Activated CD4-positive, alpha-beta T cell treated with anti-CD3 and anti-CD28 coated beads for 36 hours (primary cell): ENCODE measurements at regions not wholly inside any gene's neighbourhood (a gene's known extent, or its start where the extent isn't known, plus 50 kb on each side); places are given as distances from the start of the nearest gene placed in this dataset.

Experiments
- ATAC-seq: fragments of 200-7000 bp; cut with Tn5 transposase; one replicate; pipeline ENCODE4 v1.10.0; 2021; ENCODE audit warnings: mild to moderate bottlenecking, moderate library complexity
- CTCF ChIA-PET: fragments of 350-600 bp; sonication (Branson Sonifier 250); formaldehyde crosslinking; loops from one replicate; lab custom pipeline; 2021; ENCODE audit warnings: antibody characterized with exemption; lab: Charles Lee
- POLR2A ChIA-PET: fragments of 350-600 bp; sonication (Branson Sonifier 250); formaldehyde crosslinking; loops from one replicate; lab custom pipeline; 2021; ENCODE audit warnings: antibody characterized with exemption, inconsistent platforms; lab: Charles Lee
- DNase-seq: peaks from one replicate; pipeline ENCODE4 v3.0.0-alpha.2; 2020
- H3K27ac Mint-ChIP-seq: one replicate; pipeline ENCODE4 v1.8.0; 2021; ENCODE audit warnings: mixed read lengths
- H3K27me3 Mint-ChIP-seq: one replicate; pipeline ENCODE4 v1.8.0; 2021; ENCODE audit warnings: mixed read lengths
- H3K36me3 Mint-ChIP-seq: one replicate; pipeline ENCODE4 v1.8.0; 2021; ENCODE audit warnings: low read depth, mixed read lengths
- H3K4me1 Mint-ChIP-seq: one replicate; pipeline ENCODE4 v1.8.0; 2021; ENCODE audit warnings: mixed read lengths
- H3K4me3 Mint-ChIP-seq: one replicate; pipeline ENCODE4 v1.8.0; 2021; ENCODE audit warnings: mild to moderate bottlenecking, moderate library complexity, mixed read lengths
- H3K9me3 Mint-ChIP-seq: one replicate; pipeline ENCODE4 v1.8.0; 2021; ENCODE audit warnings: low read depth, mixed read lengths
- intact Hi-C, 2 experiments: fragments of 100-400 bp; cut with DNase I in 1 of 2; cut with micrococcal nuclease in 1 of 2; formaldehyde crosslinking; loops; one replicate each; pipeline versions ENCODE4 v1.14.2 to v1.15.1; 2022 to 2024; cut with DNase I, micrococcal nuclease

DNA sequence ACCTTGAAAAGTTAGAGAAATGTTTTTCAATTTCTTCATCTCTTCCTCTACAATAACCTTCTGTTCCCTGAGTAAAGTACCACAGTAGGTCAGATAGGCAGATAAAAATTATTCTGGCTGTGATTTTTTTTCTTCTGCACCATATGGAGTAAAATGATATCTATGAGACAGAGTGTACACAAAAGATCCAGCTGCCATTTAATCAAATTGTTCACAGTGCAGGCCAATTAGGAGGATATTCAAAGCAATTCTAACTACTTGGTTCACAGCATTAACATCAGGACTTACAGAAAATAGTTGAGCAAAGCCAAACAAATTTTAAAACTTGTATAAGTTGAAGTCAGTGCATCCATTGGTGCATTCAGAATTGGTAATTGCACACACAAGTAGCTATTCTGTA, 147.9 kb upstream of the LUZP2 start:
- DNase-seq (no peak), ATAC-seq (no peak)
- Mint-ChIP-seq H3K27ac (no peak overlapping the region), H3K9me3 (no peaks in the 10 kb centered on the region), H3K36me3 (no peaks in the 10 kb centered on the region), H3K4me3 (no peak overlapping the region), H3K4me1 (no peaks in the 10 kb centered on the region), H3K27me3 (no peaks in the 10 kb centered on the region)
- CTCF ChIA-PET, result no interaction called here
- intact Hi-C loops, result no loop called here
- POLR2A ChIA-PET, result no interaction called here

DNA sequence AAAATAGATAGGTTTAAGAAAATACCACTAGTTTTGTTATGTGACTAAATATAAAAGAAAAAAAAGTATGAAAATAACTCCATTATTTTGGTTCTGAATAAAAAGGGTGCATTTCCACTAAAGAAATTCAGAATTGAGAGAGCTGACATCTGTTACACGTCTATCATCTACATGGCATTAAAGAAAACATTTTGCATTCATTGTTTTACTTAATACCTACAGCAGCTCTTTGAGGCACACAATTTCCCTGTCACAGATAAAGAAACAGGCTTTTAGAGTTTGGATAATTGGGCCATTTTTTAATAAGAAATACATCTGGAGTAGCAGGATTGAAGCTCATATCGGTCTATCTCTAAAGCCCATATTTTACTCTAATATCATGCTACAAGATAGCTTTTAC, 145.7 kb upstream of the LUZP2 start:
- Mint-ChIP-seq H3K9me3 (no peaks in the 10 kb centered on the region), H3K27me3 (no peaks in the 10 kb centered on the region), H3K4me1 (no peaks in the 10 kb centered on the region), H3K4me3 (no peak overlapping the region), H3K27ac (no peak overlapping the region), H3K36me3 (no peaks in the 10 kb centered on the region)
- ChIA-PET POLR2A (no interaction called here), CTCF (no interaction called here)
- intact Hi-C loops, result no loop called here
- DNase-seq (no peak), ATAC-seq (no peak)

DNA sequence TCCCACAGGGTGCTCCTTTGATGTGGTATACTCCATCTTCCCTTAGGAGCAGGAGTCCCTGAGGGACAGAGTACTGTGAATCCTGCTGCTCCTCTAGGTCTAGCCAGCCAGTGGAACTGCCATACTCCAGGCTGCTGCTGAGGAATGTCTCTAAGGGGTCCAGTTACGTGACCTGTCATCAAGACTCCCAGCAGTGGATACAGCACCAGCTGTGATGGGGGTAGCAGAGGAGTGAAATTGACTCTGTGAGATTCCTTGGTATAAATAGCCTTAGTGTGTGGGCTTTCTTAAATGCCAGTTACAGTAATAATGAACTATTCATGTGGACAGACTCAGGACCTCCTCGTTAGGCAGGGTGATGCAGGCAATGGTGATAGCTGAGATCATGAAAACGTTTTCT, 140.4 kb upstream of the LUZP2 start:
- H3K27me3 Mint-ChIP-seq, result no peaks in the 10 kb centered on the region
- H3K36me3 Mint-ChIP-seq, result no peaks in the 10 kb centered on the region
- H3K27ac Mint-ChIP-seq, result no peak overlapping the region
- peaks cover 2% of the 10 kb centered on the region for H3K9me3 Mint-ChIP-seq
- DNase-seq (no peak), ATAC-seq (no peak)
- H3K4me1 Mint-ChIP-seq, result no peaks in the 10 kb centered on the region
- intact Hi-C loops, result no loop called here
- H3K4me3 Mint-ChIP-seq, result no peak overlapping the region
- ChIA-PET POLR2A (no interaction called here), CTCF (no interaction called here)

DNA sequence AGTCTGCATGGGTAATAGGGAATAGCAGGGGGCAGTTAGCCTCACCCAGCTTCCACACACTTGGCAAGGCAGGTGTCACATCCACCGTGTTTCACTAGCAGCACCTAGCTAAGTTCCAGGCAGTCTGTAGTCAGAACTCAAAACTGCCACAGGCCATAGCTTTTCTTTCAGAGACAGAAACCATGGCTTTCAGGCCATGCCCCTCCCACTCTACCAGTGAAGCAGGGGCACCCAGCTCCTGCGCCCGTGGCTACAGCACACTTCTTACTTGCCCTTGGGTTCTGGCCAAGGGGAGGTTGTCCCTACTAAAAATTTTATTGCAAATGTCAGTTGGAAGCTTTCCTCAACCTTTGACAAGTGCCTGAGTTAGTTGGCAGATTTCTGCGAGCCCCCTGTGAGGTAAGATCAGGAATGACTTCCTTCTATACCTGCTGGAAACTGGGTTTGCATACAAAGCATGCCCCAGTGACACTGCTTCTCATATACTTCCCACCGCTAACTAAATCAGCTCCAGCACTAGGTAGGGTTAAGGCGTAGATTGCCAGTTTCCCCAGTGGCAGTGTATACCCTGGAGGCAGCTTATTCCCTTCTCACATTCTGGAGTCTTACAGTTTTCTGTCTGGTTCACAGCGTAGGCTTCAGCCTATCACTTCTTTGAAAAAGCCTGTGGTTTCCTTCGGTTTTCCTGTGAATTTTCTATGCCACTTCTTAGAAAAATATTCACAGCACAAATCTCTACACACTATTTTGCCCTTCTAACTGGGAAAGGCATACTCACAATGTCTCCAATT, 139.0 kb upstream of the LUZP2 start:
- ChIA-PET POLR2A (no interaction called here), CTCF (no interaction called here)
- H3K9me3 Mint-ChIP-seq, result peaks cover 2% of the 10 kb centered on the region
- no peaks in the 10 kb centered on the region for H3K27me3 Mint-ChIP-seq
- ATAC-seq (no peak), DNase-seq (no peak)
- H3K36me3 Mint-ChIP-seq, result no peaks in the 10 kb centered on the region
- no peaks in the 10 kb centered on the region for H3K4me1 Mint-ChIP-seq
- H3K4me3 Mint-ChIP-seq, result no peak overlapping the region
- H3K27ac Mint-ChIP-seq, result no peak overlapping the region
- intact Hi-C loops, result no loop called here

DNA sequence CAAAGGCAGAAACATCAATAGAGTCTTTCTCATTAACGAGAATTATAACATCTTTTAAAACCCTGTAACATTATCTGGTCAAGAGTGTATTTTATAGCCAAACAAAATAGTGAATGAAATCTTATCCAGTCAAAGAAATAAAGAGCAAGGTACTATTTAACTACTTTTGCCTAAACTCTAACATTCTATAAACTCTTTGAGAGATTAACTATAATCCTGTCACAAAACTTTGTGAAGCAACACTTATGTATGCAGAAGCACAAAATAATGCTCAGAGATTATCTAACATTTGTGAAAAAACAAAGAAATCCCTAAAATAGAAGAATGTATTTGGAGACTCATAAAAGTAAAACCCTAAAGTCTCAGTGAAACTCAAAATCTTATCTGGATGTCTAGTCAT, 124.4 kb upstream of the LUZP2 start:
- Mint-ChIP-seq H3K27me3 (no peaks in the 10 kb centered on the region), H3K4me3 (no peak overlapping the region), H3K27ac (no peak overlapping the region), H3K36me3 (no peaks in the 10 kb centered on the region), H3K9me3 (peaks cover 3% of the 10 kb centered on the region), H3K4me1 (no peaks in the 10 kb centered on the region)
- ChIA-PET CTCF (no interaction called here), POLR2A (no interaction called here)
- intact Hi-C loops, result no loop called here
- no peak for ATAC-seq
- DNase-seq, result no peak

DNA sequence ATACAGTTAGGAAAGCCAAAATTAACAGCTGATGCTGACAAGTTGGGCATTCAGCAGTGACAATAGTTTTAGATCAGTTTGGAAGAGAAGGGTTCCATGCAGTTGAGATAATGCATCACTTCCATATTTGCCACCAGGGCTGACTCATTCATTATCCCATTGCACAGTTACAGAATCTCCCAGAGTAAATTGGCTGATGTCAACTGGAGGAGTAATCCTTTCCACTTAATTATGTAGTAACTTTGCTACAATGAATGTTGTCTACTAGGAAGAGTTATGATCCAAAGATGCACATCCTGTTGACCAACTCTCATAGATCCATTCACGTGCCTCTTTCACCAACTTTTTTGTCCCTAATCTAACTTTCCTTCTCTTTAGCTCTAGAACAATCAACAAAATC, 123.3 kb upstream of the LUZP2 start:
- ChIA-PET CTCF (no interaction called here), POLR2A (no interaction called here)
- no peak overlapping the region for H3K27ac Mint-ChIP-seq
- no peaks in the 10 kb centered on the region for H3K27me3 Mint-ChIP-seq
- DNase-seq (no peak), ATAC-seq (no peak)
- H3K9me3 Mint-ChIP-seq, result peaks cover 3% of the 10 kb centered on the region
- intact Hi-C loops, result no loop called here
- no peaks in the 10 kb centered on the region for H3K36me3 Mint-ChIP-seq
- no peak overlapping the region for H3K4me3 Mint-ChIP-seq
- no peaks in the 10 kb centered on the region for H3K4me1 Mint-ChIP-seq

GRCh38 chr11:24375351-24375750, 121.5 kb upstream of the LUZP2 start:
- Mint-ChIP-seq H3K27ac (no peak overlapping the region), H3K36me3 (no peaks in the 10 kb centered on the region), H3K9me3 (no peaks in the 10 kb centered on the region), H3K4me1 (no peaks in the 10 kb centered on the region), H3K4me3 (no peak overlapping the region), H3K27me3 (no peaks in the 10 kb centered on the region)
- ChIA-PET POLR2A (no interaction called here), CTCF (no interaction called here)
- intact Hi-C loops, result no loop called here
- DNase-seq (no peak), ATAC-seq (no peak)

DNA sequence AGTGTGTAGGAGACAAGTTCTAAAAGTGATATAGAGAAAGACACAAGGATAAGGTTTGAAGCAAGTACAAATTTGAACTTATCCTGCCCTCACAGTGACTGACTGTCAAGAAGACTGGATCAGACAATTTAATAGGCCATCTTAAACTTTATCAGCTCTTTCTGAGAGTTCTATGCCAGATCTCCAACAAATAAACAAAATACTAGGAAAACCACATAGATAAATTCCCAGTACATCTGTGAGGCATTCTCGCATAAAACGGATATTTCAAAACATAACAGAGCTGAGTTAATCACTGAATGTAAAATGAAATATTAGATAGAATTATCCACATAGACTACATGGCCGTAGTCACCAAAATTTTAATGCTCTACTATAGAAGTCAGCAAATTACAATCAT, 120.9 kb upstream of the LUZP2 start:
- Mint-ChIP-seq H3K27me3 (no peaks in the 10 kb centered on the region), H3K9me3 (no peaks in the 10 kb centered on the region), H3K27ac (no peak overlapping the region), H3K4me3 (no peak overlapping the region), H3K4me1 (no peaks in the 10 kb centered on the region), H3K36me3 (no peaks in the 10 kb centered on the region)
- no peak for ATAC-seq
- CTCF ChIA-PET, result no interaction called here
- POLR2A ChIA-PET, result no interaction called here
- DNase-seq, result no peak
- intact Hi-C loops, result no loop called here

DNA sequence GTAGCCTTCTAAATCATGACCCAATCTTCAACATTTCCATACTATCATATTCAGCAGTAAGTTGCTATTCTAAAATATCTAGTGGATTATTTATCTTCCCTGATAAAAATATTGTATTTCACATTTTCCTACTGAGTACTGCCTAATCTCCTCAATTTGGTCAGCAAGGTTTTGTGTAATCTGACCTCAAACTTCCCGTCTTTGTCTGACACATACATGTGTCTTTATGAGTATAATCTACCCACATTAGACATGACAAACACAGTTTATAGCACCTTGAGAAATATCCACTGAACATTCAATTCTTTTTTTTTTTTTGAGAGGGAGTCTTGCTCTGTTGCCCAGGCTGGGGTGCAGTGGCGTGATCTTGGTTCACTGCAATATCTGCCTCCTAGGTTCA, 113.7 kb upstream of the LUZP2 start:
- H3K36me3 Mint-ChIP-seq, result no peaks in the 10 kb centered on the region
- H3K27me3 Mint-ChIP-seq, result no peaks in the 10 kb centered on the region
- H3K4me1 Mint-ChIP-seq, result no peaks in the 10 kb centered on the region
- CTCF ChIA-PET, result no interaction called here
- no peak overlapping the region for H3K27ac Mint-ChIP-seq
- intact Hi-C loops, result no loop called here
- POLR2A ChIA-PET, result no interaction called here
- no peak overlapping the region for H3K4me3 Mint-ChIP-seq
- DNase-seq (no peak), ATAC-seq (no peak)
- peaks cover 1% of the 10 kb centered on the region for H3K9me3 Mint-ChIP-seq

GRCh38 chr11:24384240-24384639, 112.6 kb upstream of the LUZP2 start:
- ChIA-PET POLR2A (no interaction called here), CTCF (no interaction called here)
- DNase-seq, result no peak
- no peak for ATAC-seq
- Mint-ChIP-seq H3K9me3 (peaks cover 1% of the 10 kb centered on the region), H3K27ac (no peak overlapping the region), H3K36me3 (no peaks in the 10 kb centered on the region), H3K27me3 (no peaks in the 10 kb centered on the region), H3K4me1 (no peaks in the 10 kb centered on the region), H3K4me3 (no peak overlapping the region)
- intact Hi-C loops, result no loop called here

DNA sequence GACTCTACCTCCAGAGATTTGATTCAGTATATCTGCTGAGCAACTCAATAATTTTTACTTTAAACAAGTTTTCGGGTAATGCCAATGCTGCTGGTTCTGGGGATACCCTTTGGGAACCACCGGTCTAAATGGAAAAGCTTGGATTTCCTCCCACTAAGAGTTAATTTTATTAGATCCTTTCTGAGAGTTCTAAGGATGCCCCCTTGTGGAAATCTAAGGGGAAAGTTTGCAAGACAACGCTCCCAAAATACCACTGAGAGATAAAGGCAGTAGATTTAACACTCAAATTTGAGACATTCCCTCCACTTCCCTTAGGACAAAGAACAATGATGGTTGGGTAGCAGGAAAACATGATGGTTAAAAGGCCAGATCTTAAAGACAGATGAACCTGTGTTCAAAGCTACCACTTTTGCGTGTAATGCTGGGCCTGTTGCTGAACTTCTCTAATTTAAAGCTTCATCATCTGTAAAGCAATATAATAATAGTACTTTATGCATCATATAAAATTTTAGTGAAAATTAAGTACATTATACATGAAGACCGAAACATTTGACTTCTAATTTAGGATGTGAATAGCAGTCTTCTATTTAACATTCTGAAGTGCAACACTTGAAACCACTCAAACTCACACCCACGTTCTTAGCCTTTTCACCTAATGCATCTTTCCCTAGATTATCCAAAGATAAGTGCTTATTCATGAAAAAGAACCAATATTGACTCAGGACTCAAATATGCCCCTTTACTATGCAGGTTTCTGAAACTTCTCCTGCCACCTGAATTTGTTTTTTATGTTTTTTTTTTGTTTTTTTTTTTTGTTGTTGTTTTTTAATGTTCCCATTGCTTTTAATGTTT, 110.1 kb upstream of the LUZP2 start:
- no peaks in the 10 kb centered on the region for H3K27me3 Mint-ChIP-seq
- no peaks in the 10 kb centered on the region for H3K36me3 Mint-ChIP-seq
- no peak overlapping the region for H3K27ac Mint-ChIP-seq
- POLR2A ChIA-PET, result no interaction called here
- no peaks in the 10 kb centered on the region for H3K4me1 Mint-ChIP-seq
- DNase-seq (no peak), ATAC-seq (no peak)
- H3K9me3 Mint-ChIP-seq, result peaks cover 1% of the 10 kb centered on the region
- H3K4me3 Mint-ChIP-seq, result no peak overlapping the region
- intact Hi-C loops, result no loop called here
- CTCF ChIA-PET, result interaction anchor here (0.5 kb wide), 1 partner anchor 1242 kb away, joined by 3 read pairs; no protein-coding TSS in a partner anchor

DNA sequence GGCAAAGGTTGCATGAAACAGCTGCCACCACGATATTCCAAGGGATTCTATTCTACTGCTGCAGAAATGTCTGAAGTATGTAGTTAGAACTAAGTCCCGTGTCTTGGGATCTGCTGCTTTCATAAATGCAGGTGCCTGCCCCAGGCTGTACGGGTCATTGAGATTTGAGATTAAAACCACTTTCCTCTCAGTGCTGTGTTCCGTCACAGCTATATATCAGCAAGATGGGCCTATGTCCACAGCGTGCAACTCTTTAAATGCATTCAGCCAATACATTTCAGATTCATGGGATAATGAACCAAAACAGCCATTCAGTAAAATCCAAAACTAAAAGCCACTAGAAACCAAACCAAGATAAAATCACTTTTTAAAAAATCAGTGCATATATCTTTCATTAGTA, 107.3 kb upstream of the LUZP2 start:
- Mint-ChIP-seq H3K36me3 (no peaks in the 10 kb centered on the region), H3K4me3 (no peak overlapping the region), H3K4me1 (no peaks in the 10 kb centered on the region), H3K27me3 (no peaks in the 10 kb centered on the region), H3K27ac (no peak overlapping the region), H3K9me3 (peaks cover 1% of the 10 kb centered on the region)
- ChIA-PET CTCF (no interaction called here), POLR2A (no interaction called here)
- ATAC-seq, result no peak
- intact Hi-C loops, result no loop called here
- no peak for DNase-seq
